GM20431 (cell line): ENCODE measurements at regions not wholly inside any gene's neighbourhood (a gene's known extent, or its start where the extent isn't known, plus 50 kb on each side); places are given as distances from the start of the nearest gene placed in this dataset.
"Not testable (repeated sequence)": the region's sequence is repeated elsewhere in the genome, so short reads cannot be mapped to it uniquely, and the experiment has no call there.

Experiments
- in situ Hi-C: fragments of 300-500 bp; cut with MseI, MboI; formaldehyde crosslinking; loops from one replicate; pipeline ENCODE4 v1.15.0; 2020; ENCODE audit warnings: low sequenced_read_pairs; ENCODE audit not compliant: unreplicated experiment

- in situ Hi-C loops: no loop called here
These were observed 261.4 kb upstream of the TFAP2D start for GRCh38 chr6:50451826-50452400.

GRCh38 chr6:50455029-50455428, 258.3 kb upstream of the TFAP2D start:
- in situ Hi-C loops: no loop called here

- in situ Hi-C loops: no loop called here
These were observed 256.0 kb upstream of the TFAP2D start for GRCh38 chr6:50457351-50457750.

GRCh38 chr6:50461696-50462095, 251.6 kb upstream of the TFAP2D start:
- in situ Hi-C loops: no loop called here

- in situ Hi-C loops: no loop called here
These were observed 249.4 kb upstream of the TFAP2D start for GRCh38 chr6:50463931-50464330.

- in situ Hi-C loops: no loop called here
These were observed 245.4 kb upstream of the TFAP2D start for GRCh38 chr6:50467931-50468330.

GRCh38 chr6:50471041-50471440, 242.3 kb upstream of the TFAP2D start:
- in situ Hi-C loops: no loop called here

- in situ Hi-C loops: no loop called here
These were observed 203.0 kb upstream of the TFAP2D start for GRCh38 chr6:50510361-50510760.

- in situ Hi-C loops: no loop called here
These were observed 192.7 kb upstream of the TFAP2D start for GRCh38 chr6:50520326-50521266.

GRCh38 chr6:50524341-50524740, 189.0 kb upstream of the TFAP2D start:
- in situ Hi-C loops: no loop called here

- in situ Hi-C loops: no loop called here
These were observed 185.3 kb upstream of the TFAP2D start for GRCh38 chr6:50527985-50528384.

- in situ Hi-C loops: no loop called here
These were observed 173.9 kb upstream of the TFAP2D start for GRCh38 chr6:50539447-50539846.

- in situ Hi-C loops: no loop called here
These were observed 171.4 kb upstream of the TFAP2D start for GRCh38 chr6:50541941-50542340.

GRCh38 chr6:50543666-50544065, 169.7 kb upstream of the TFAP2D start:
- in situ Hi-C loops: no loop called here

GRCh38 chr6:50549026-50549425, 164.3 kb upstream of the TFAP2D start:
- in situ Hi-C loops: no loop called here

GRCh38 chr6:50549475-50549874, 163.9 kb upstream of the TFAP2D start:
- in situ Hi-C loops: no loop called here

- in situ Hi-C loops: no loop called here
These were observed 157.3 kb upstream of the TFAP2D start for GRCh38 chr6:50555982-50556381.

- in situ Hi-C loops: no loop called here
These were observed 148.3 kb upstream of the TFAP2D start for GRCh38 chr6:50565004-50565403.

- in situ Hi-C loops: not testable (repeated sequence)
These were observed 142.1 kb upstream of the TFAP2D start for GRCh38 chr6:50571230-50571629.

- in situ Hi-C loops: no loop called here
These were observed 127.6 kb upstream of the TFAP2D start for GRCh38 chr6:50585441-50586330.

- in situ Hi-C loops: no loop called here
These were observed 127.0 kb upstream of the TFAP2D start for GRCh38 chr6:50586331-50586675.
